Limb (tissue), 2 donors: ENCODE measurements at regions not wholly inside any gene's neighbourhood (a gene's known extent, or its start where the extent isn't known, plus 50 kb on each side); places are given as distances from the start of the nearest gene placed in this dataset.
"Not testable (repeated sequence)": the region's sequence is repeated elsewhere in the genome, so short reads cannot be mapped to it uniquely, and the experiment has no call there.

Experiments used
- DNase-seq, 2 donors: peaks; one replicate each; pipeline ENCODE4 v3.0.0-alpha.2; 2016; ENCODE audit errors: extremely low spot score in 2 of 2

- DNase-seq = no peak
These were observed 142.0 kb downstream of the SCG2 start for GRCh38 chr2:223460209-223460608.

GRCh38 chr2:223460774-223461211 is 141.4 kb downstream of the SCG2 start:
- DNase-seq = no peak

- DNase-seq = no peak
These were observed 138.1 kb downstream of the SCG2 start for GRCh38 chr2:223464071-223464470.

GRCh38 chr2:223465793-223466192 is 136.4 kb downstream of the SCG2 start:
- no peak for DNase-seq

GRCh38 chr2:223467196-223467595 is 135.0 kb downstream of the SCG2 start:
- DNase-seq = no peak

GRCh38 chr2:223469270-223470046 is 132.7 kb downstream of the SCG2 start:
- no peak for DNase-seq

GRCh38 chr2:223470602-223471001 is 131.6 kb downstream of the SCG2 start:
- DNase-seq = no peak

- no peak for DNase-seq
These were observed 129.4 kb downstream of the SCG2 start for GRCh38 chr2:223472771-223473170.

- no peak for DNase-seq
These were observed 127.3 kb downstream of the SCG2 start for GRCh38 chr2:223474893-223475292.

- DNase-seq = no peak
These were observed 126.3 kb downstream of the SCG2 start for GRCh38 chr2:223475901-223476300.

GRCh38 chr2:223477318-223477717 is 124.8 kb downstream of the SCG2 start:
- DNase-seq = no peak

- DNase-seq = no peak
These were observed 120.7 kb downstream of the SCG2 start for GRCh38 chr2:223481486-223481885.

GRCh38 chr2:223486751-223487150 is 115.4 kb downstream of the SCG2 start:
- DNase-seq = no peak

GRCh38 chr2:223487214-223487846 is 114.8 kb downstream of the SCG2 start:
- DNase-seq = no peak

GRCh38 chr2:223488814-223489213 is 113.3 kb downstream of the SCG2 start:
- DNase-seq = no peak

- DNase-seq = no peak
These were observed 107.7 kb downstream of the SCG2 start for GRCh38 chr2:223494496-223494895.

GRCh38 chr2:223494942-223495341 is 107.2 kb downstream of the SCG2 start:
- no peak for DNase-seq

- not testable (repeated sequence) for DNase-seq
These were observed 105.3 kb downstream of the SCG2 start for GRCh38 chr2:223496853-223497252.

- no peak for DNase-seq
These were observed 101.5 kb downstream of the SCG2 start for GRCh38 chr2:223500709-223501108.

- DNase-seq = no peak
These were observed 100.5 kb downstream of the SCG2 start for GRCh38 chr2:223501641-223502040.

- DNase-seq = no peak
These were observed 98.4 kb downstream of the SCG2 start for GRCh38 chr2:223503746-223504145.

- DNase-seq = no peak
These were observed 93.8 kb downstream of the SCG2 start for GRCh38 chr2:223508372-223508771.

GRCh38 chr2:223510713-223511112 is 91.4 kb downstream of the SCG2 start:
- DNase-seq = no peak
